A549 (cell line): ENCODE measurements at regions not wholly inside any gene's neighbourhood (a gene's known extent, or its start where the extent isn't known, plus 50 kb on each side); places are given as distances from the start of the nearest gene placed in this dataset.

Source experiments
- ATAC-seq, 2 experiments: fragments of 200-7000 bp in 1 of 2; fragments of >200 bp in 1 of 2; cut with Nextera tagmentation in 1 of 2; cut with Tn5 transposase in 1 of 2; 3 replicates each; pipeline versions ENCODE4 v1.8.0 to v1.9.1; 2018 to 2020; ENCODE audit warnings: mild to moderate bottlenecking in 1 of 2, moderate library complexity in 1 of 2
- CTCF ChIA-PET: fragments of 300-600 bp; sonication (Branson Sonifier 250); formaldehyde crosslinking; extraction: SDS; loops from one replicate; lab custom pipeline; 2021; ENCODE audit warnings: antibody characterized with exemption, inconsistent platforms; lab: Yijun Ruan, JAX
- POLR2A ChIA-PET: fragments of 350-600 bp; formaldehyde crosslinking; extraction: SDS; loops from one replicate; lab custom pipeline; 2021; ENCODE audit warnings: antibody characterized with exemption, inconsistent platforms; lab: Yijun Ruan, JAX
- DNase-seq, 2 experiments: peaks; one replicate each; pipeline versions ENCODE4 v3.0.0 to v3.0.0-alpha.2; 2011 to 2016; ENCODE audit warnings: low read depth in 1 of 2, low spot score in 1 of 2
- FAIRE-seq: peaks from 2 replicates; lab custom pipeline; 2011; peaks lifted over from hg19 to GRCh38; lab: Jason Lieb, UNC
- H3K27ac ChIP-seq, 2 experiments: fragments of >200 bp; sonication (Bioruptor Twin); formaldehyde crosslinking; 3 replicates each; pipeline ENCODE4 v1.5.1; 2016 to 2017
- H3K4me1 ChIP-seq: fragments of >200 bp; sonication (Bioruptor Twin); formaldehyde crosslinking; 3 replicates; pipeline ENCODE4 v1.6.1; 2016
- H3K4me2 ChIP-seq: fragments of >200 bp; sonication (Bioruptor Twin); formaldehyde crosslinking; 3 replicates; pipeline ENCODE4 v1.6.1; 2016
- H3K4me3 ChIP-seq: fragments of >200 bp; sonication (Bioruptor Twin); formaldehyde crosslinking; 3 replicates; pipeline ENCODE4 v1.5.1; 2016
- H3K9me3 ChIP-seq: fragments of >200 bp; sonication (Bioruptor Twin); formaldehyde crosslinking; 3 replicates; pipeline ENCODE4 v1.6.1; 2016
- BCL3 ChIP-seq: fragments of >200 bp; sonication (Bioruptor Twin); formaldehyde crosslinking; IDR thresholded peaks from 3 replicates; pipeline ENCODE4 v1.6.1; 2016
- CBX2 ChIP-seq: fragments of 200-600 bp; sonication (generic); IDR thresholded peaks from 2 replicates; pipeline ENCODE4 v1.6.1; 2016; ENCODE audit warnings: low read depth, mild to moderate bottlenecking, borderline replicate concordance
- CBX8 ChIP-seq: fragments of 200-600 bp; sonication (generic); IDR thresholded peaks from 2 replicates; pipeline ENCODE4 v1.6.1; 2016
- CEBPB ChIP-seq, 2 experiments: fragments of >200 bp in 1 of 2; sonication (Bioruptor Twin) in 1 of 2; formaldehyde crosslinking in 1 of 2; IDR thresholded peaks; 2 replicates each; pipeline ENCODE4 v1.6.1; 2012 to 2016
- CTCF ChIP-seq: fragments of >200 bp; sonication (Bioruptor Twin); formaldehyde crosslinking; IDR thresholded peaks from 3 replicates; pipeline ENCODE4 v1.5.1; 2016
- EHF ChIP-seq: fragments of 250-450 bp; sonication (Bioruptor Pico); IDR thresholded peaks from 2 replicates; pipeline ENCODE4 v1.5.0; 2020; ENCODE audit warnings: mild to moderate bottlenecking
- ELK1 ChIP-seq: fragments of 150-350 bp; IDR thresholded peaks from 2 replicates; pipeline ENCODE4 v1.6.1; 2014; ENCODE audit warnings: low read depth, mild to moderate bottlenecking, low read length
- FOSB ChIP-seq: fragments of 250-450 bp; sonication (Bioruptor Pico); IDR thresholded peaks from 2 replicates; pipeline ENCODE4 v1.5.0; 2020; ENCODE audit warnings: mild to moderate bottlenecking, moderate library complexity
- GATA3 ChIP-seq: IDR thresholded peaks from 2 replicates; pipeline ENCODE4 v1.6.1; 2012; ENCODE audit warnings: borderline replicate concordance
- HOXA7 ChIP-seq: fragments of 250-450 bp; sonication (Bioruptor Pico); IDR thresholded peaks from 2 replicates; pipeline ENCODE4 v1.5.0; 2020; ENCODE audit warnings: mild to moderate bottlenecking, moderate library complexity
- HOXB13 ChIP-seq: fragments of 250-450 bp; sonication (Bioruptor Pico); IDR thresholded peaks from 2 replicates; pipeline ENCODE4 v1.5.0; 2020; ENCODE audit warnings: low read depth, mild to moderate bottlenecking, moderate library complexity
- JUN ChIP-seq, 2 experiments: fragments of >200 bp; sonication (Bioruptor Twin); formaldehyde crosslinking; IDR thresholded peaks; 2 replicates in 1 of 2; 3 replicates in 1 of 2; pipeline ENCODE4 v1.6.1; 2016 to 2017
- JUNB ChIP-seq: fragments of >200 bp; sonication (Bioruptor Twin); formaldehyde crosslinking; IDR thresholded peaks from 2 replicates; pipeline ENCODE4 v1.6.1; 2016
- KDM5A ChIP-seq: fragments of 200-600 bp; sonication (generic); IDR thresholded peaks from 2 replicates; pipeline ENCODE4 v1.6.1; 2016; ENCODE audit warnings: antibody characterized with exemption, mild to moderate bottlenecking
- MAX ChIP-seq: IDR thresholded peaks from 2 replicates; pipeline ENCODE4 v1.6.1; 2012
- NPAS2 ChIP-seq: fragments of 250-450 bp; sonication (Bioruptor Pico); IDR thresholded peaks from 2 replicates; pipeline ENCODE4 v1.8.0; 2022; ENCODE audit warnings: mild to moderate bottlenecking, moderate library complexity, borderline replicate concordance
- PBX3 ChIP-seq: IDR thresholded peaks from 2 replicates; pipeline ENCODE4 v1.6.1; 2012
- POLR2AphosphoS2 ChIP-seq: conservative IDR thresholded peaks from 2 replicates; pipeline ENCODE4 v1.6.1; 2012; ENCODE audit warnings: low read length, improper control_type of control experiment, inconsistent platforms
- RARB ChIP-seq: fragments of 250-450 bp; sonication (Bioruptor Pico); IDR thresholded peaks from 2 replicates; pipeline ENCODE4 v1.8.0; 2021; ENCODE audit warnings: mild to moderate bottlenecking, moderate library complexity
- REST ChIP-seq: fragments of 200-600 bp; sonication (generic); IDR thresholded peaks from 2 replicates; pipeline ENCODE4 v1.6.1; 2016; ENCODE audit warnings: antibody characterized with exemption, mild to moderate bottlenecking, moderate library complexity
- TP53 ChIP-seq: fragments of 250-450 bp; sonication (Bioruptor Pico); IDR thresholded peaks from 2 replicates; pipeline ENCODE4 v1.5.0; 2021; ENCODE audit warnings: mild to moderate bottlenecking, moderate library complexity
- USF2 ChIP-seq: fragments of 450-650 bp; IDR thresholded peaks from 2 replicates; pipeline ENCODE4 v1.6.1; 2014; ENCODE audit warnings: antibody characterized with exemption
- ZC3H11A ChIP-seq: fragments of 450-650 bp; IDR thresholded peaks from 2 replicates; pipeline ENCODE4 v1.6.1; 2014; ENCODE audit warnings: antibody characterized with exemption, mild to moderate bottlenecking
- ZFP36 ChIP-seq: fragments of 450-650 bp; IDR thresholded peaks from 2 replicates; pipeline ENCODE4 v1.6.1; 2014; ENCODE audit warnings: borderline replicate concordance; ENCODE audit not compliant: partially characterized antibody
- ZNF302 ChIP-seq: fragments of 250-450 bp; sonication (Bioruptor Pico); IDR thresholded peaks from 2 replicates; pipeline ENCODE4 v1.9.0; 2021; ENCODE audit warnings: inconsistent platforms, mild to moderate bottlenecking, moderate library complexity
- ZSCAN20 ChIP-seq: fragments of 250-450 bp; sonication (Bioruptor Pico); IDR thresholded peaks from 2 replicates; pipeline ENCODE4 v1.8.0; 2022; ENCODE audit warnings: mild to moderate bottlenecking, moderate library complexity
- WGBS: methylation state at CpG from one replicate; pipeline ENCODE4 v1.1.6; 2017; ENCODE audit errors: missing lambda C conversion rate; 5-methylcytosine and 5-hydroxymethylcytosine counted together

- Histone ChIP-seq H3K4me1 (no peaks in the 10 kb centered on the region), H3K9me3 (peaks cover 18% of the 10 kb centered on the region), H3K4me3 (no peak overlapping the region)
- CTCF ChIA-PET: no interaction called here
- WGBS: 32% methylated on average over 2 of the region's 2 CpGs
- ATAC-seq: no peak
- TF ChIP-seq POLR2AphosphoS2 (no peak), ZNF302 (CRISPR knock-in tag) (no peak), PBX3 (no peak), EHF (CRISPR knock-in tag) (no peak), CTCF (no peak), ZC3H11A (no peak), KDM5A (no peak), FOSB (CRISPR knock-in tag) (no peak), ELK1 (no peak), ZSCAN20 (CRISPR knock-in tag) (no peak), ZFP36 (no peak), NPAS2 (no peak), REST (no peak), RARB (CRISPR knock-in tag) (no peak), CBX8 (no peak), HOXA7 (CRISPR knock-in tag) (no peak), CEBPB (IDR thresholded peaks at IDR 0.05) (no peak), HOXB13 (CRISPR knock-in tag) (no peak), JUN (IDR thresholded peaks at IDR 0.05) (no peak)
- TF ChIP-seq, all 56 proteins: peak for 0
- no peak for FAIRE-seq
- DNase-seq: no peak
- no peak overlapping the region for H3K4me2 ChIP-seq
- H3K27ac ChIP-seq: no peak overlapping the region
- POLR2A ChIA-PET: no interaction called here
Observed at GRCh38 chr14:55822906-55823305, 242.9 kb downstream of the KTN1 start.

- ChIA-PET CTCF (interaction anchor here (1.1 kb wide), 1 partner anchor 12 kb away, joined by 3 read pairs; no protein-coding TSS in a partner anchor), POLR2A (no interaction called here)
- peak overlapping the region; percentile 74 to 82 for H3K27ac ChIP-seq
- H3K4me3 ChIP-seq: peak overlapping the region; percentile 21
- peak; percentile 61 to 89 for DNase-seq
- FAIRE-seq: peak; percentile 97
- 0% methylated on average over 3 of the region's 3 CpGs for WGBS
- peak; percentile 97 to 98 for ATAC-seq
- no peaks in the 10 kb centered on the region for H3K9me3 ChIP-seq
- H3K4me2 ChIP-seq: peak overlapping the region; percentile 73
- peaks cover 27% of the 10 kb centered on the region for H3K4me1 ChIP-seq
- TF ChIP-seq MAX (peak; percentile 34; the same call in 1 of the 2 replicates), JUNB (peak; percentile 80), ZFP36 (no peak), TP53 (CRISPR knock-in tag) (no peak), NPAS2 (no peak), USF2 (no peak), GATA3 (peak; percentile 90), RARB (CRISPR knock-in tag) (no peak), BCL3 (no peak), CBX2 (no peak)
Observed at GRCh38 chr14:55832122-55832911, 252.3 kb downstream of the KTN1 start.
